Inferior parietal cortex (tissue), 1 donor: ENCODE measurements at regions not wholly inside any gene's neighbourhood (a gene's known extent, or its start where the extent isn't known, plus 50 kb on each side); places are given as distances from the start of the nearest gene placed in this dataset.

Experiments used
- DNase-seq: peaks from one replicate; pipeline ENCODE4 v3.0.0-alpha.2; 2016; ENCODE audit errors: extremely low spot score

GRCh38 chr6:15994814-15995459 is 133.9 kb upstream of the MYLIP start:
- no peak for DNase-seq

GRCh38 chr6:15993716-15994228 is 135.1 kb upstream of the MYLIP start:
- DNase-seq: no peak

- no peak for DNase-seq
Measured at GRCh38 chr6:15990179-15990578, 138.7 kb upstream of the MYLIP start.

- no peak for DNase-seq
Measured at GRCh38 chr6:15989397-15989796, 139.5 kb upstream of the MYLIP start.

GRCh38 chr6:15987569-15987968 is 141.3 kb upstream of the MYLIP start:
- DNase-seq: no peak

- DNase-seq: no peak
Measured at GRCh38 chr6:15986027-15986629, 142.8 kb upstream of the MYLIP start.

- no peak for DNase-seq
Measured at GRCh38 chr6:15985379-15985959, 143.4 kb upstream of the MYLIP start.

DNA sequence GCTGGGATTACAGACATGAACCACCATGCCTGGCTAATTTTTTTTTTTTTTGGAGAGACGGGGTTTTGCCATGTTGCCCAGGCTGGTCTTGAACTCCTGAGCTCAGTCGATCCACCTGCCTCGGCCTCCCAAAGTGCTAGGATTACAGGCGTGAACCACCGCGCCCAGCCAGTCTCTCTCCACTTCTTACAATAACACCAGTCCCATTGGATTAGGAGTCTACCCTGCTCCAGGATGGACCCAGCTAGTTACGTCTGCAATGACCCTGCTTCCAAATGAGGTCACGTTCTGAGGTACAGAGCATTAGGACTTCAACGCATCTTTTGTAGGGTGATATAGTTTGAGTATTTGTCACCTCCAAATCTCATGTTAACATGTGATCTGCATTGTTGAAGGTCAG is 146.9 kb upstream of the MYLIP start:
- no peak for DNase-seq

DNA sequence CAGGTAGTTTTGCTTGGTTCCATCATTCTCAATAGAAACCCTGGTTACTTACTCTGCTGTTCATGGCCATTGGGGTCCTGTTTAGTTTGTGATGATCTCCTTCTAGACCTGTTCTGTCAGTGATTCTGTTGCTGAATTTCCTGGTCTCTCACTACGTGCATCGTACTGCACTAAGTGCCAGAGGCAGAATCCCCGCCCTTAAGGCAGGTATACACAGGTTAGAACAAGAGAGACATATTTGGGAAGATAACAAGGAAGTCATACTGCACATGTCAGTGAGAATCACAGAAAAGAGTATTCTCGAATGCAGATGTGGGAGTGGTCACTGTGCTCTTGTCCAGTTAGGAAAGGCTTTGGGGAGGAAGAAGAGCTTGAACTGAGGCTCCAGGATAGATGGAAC is 148.1 kb upstream of the MYLIP start:
- no peak for DNase-seq

- no peak for DNase-seq
Measured at GRCh38 chr6:15978426-15978825, 150.5 kb upstream of the MYLIP start.

DNA sequence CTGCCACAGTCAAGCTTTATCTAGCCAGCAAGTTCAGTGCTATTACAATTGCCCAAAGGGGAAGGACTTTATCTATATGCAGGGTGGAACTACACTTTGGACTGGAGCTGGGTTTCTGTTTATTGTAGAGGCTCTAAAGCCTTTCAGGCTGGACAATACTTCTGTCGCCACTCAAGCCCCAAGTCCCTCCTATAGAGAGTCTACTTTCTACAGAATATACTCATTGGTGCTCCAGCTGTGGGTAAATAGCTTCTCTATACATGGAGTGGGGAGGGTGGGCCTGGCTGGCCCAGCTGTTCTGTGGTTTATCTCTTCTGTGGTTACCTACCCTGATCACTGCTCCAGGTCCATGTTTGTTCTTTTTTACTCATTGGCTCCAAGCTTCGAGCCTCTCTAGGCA is 151.8 kb upstream of the MYLIP start:
- no peak for DNase-seq

DNA sequence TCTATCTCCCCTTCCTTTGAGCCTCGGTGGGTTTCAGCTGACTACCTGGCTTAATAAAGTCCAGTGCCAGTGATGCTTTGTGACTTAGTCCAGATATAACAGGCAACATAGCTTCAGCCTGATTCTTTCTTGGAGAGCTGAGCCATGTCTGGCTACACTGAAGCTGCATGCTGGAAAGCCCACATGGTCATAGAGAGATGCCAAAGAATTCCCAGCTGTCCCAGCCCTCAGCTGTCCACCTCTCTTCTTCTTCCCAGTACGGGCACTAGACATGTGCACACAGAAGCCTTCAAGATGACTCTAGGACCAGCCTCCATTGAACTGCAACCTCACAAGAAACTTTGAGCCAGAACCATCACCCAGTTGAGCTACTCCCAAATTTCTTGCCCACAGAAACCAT is 154.1 kb upstream of the MYLIP start:
- DNase-seq: no peak

DNA sequence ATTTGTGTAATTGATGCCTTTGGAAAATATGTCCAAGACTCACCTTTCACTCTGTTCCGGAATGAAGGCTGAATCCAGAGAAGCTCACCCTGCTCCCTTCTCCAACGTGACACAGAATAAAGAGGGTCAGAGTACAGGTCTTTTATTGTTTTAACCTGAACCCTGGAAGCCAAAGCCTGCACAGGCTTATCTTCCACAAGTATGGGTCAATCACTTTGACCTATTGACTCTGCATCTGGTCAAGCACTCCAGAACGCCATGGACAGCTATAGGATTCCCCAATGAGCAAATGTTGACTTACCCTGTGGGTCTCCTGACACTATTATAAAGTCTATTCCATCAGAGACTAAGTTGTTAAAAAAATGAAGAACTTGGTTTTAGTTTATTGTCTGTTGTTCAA is 158.4 kb upstream of the MYLIP start:
- no peak for DNase-seq

DNA sequence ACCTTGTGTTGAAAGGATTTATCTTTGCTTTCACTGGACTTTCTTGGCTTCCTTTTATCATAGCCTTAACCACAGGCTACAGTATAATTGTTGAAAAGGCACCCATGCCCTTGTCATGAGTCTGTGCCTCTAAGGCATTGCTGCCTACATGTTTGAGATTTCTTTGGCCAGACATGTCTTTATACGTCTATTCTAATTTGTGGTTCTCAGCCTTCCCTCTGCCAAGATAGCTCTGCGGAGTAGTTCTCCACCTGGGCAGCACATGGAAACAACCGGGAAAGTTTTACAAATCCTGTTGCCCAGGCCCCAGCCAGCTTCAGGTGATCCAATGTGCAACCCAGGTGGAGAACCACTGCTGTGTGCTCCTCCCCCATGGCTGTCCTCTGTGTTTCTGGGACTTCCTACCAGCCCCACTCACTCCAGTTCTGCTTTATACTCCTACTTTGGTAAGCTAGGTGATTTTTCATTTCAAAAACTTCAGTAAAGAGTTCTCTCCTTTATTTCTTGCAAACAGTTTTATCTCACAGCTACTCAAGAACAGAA is 159.6 kb upstream of the MYLIP start:
- no peak for DNase-seq

- no peak for DNase-seq
Measured at GRCh38 chr6:15968519-15968918, 160.4 kb upstream of the MYLIP start.

DNA sequence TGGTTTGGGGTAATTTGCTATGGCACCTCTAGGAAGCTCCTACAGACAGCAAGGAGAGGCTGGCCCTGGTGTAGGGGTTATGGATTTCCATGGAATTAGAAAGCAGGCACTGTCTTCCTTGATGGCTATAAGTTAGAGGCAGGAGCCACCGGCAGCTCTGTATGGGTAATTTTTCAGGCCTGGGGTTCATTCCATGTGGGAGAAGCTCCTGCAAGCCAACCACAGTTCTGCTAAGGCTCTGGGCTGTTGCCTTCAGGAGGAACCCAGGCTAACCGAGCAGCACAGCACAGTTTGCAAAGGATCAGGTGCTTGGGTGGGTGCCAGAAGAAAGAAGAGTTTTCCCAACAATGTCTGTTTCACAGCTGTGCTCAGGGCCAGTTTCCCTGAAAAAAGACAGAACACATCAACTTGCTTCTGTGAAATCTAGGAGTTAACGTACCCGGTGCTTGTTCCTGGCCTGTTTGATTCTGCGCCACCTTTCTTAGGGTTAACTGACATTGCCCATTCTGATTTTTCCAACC is 162.8 kb upstream of the MYLIP start:
- no peak for DNase-seq

- no peak for DNase-seq
Measured at GRCh38 chr6:15962449-15962764, 166.5 kb upstream of the MYLIP start.

GRCh38 chr6:15961635-15962448 is 167.0 kb upstream of the MYLIP start:
- no peak for DNase-seq

GRCh38 chr6:15960740-15961634 is 167.9 kb upstream of the MYLIP start:
- no peak for DNase-seq

- no peak for DNase-seq
Measured at GRCh38 chr6:15957655-15958169, 171.2 kb upstream of the MYLIP start.
